ENCODE measurements at regions not wholly inside any gene's neighbourhood (a gene's known extent, or its start where the extent isn't known, plus 50 kb on each side); places are given as distances from the start of the nearest gene placed in this dataset.

GRCh38 chr4:138815811-138816210 lies 199.8 kb upstream of the NOCT start:
- no peak overlapping the region for H2AFZ ChIP-seq (ENCODE audit: control insufficient read depth, low read length)
- FAIRE-seq = no peak

DNA sequence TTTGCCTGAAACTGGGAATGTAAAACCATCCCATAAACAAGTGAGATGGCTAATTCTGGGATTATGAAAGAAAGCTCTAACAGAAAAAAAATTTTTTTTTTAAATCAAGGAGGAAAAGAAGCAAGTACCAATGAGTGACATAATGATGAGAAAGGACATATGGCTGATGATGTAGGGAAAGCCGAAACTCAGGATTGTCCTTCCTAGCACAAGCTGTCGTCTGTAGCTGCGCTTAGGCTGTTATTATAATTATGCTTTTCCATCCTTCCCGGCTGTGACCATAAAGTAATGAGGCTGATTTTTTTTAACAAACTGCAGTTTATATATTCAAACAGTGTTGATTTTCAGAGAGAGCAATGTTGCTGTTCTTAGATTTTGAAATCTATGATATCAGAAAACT lies 209.8 kb upstream of the NOCT start:
- Histone ChIP-seq H3K79me2 (ENCODE audit: control insufficient read depth, insufficient read depth, low read length) (no peaks in the 10 kb centered on the region), H3K27me3 (ENCODE audit: control insufficient read depth, extremely low read depth, insufficient read depth, low read length) (peaks cover 24% of the 10 kb centered on the region), H3K36me3 (ENCODE audit: control insufficient read depth in 2 of 2, extremely low read depth in 1 of 2, insufficient read depth in 2 of 2, low read length in 2 of 2) (no peaks in the 10 kb centered on the region), H3K9me3 (ENCODE audit: control insufficient read depth, low read depth, low read length) (no peaks in the 10 kb centered on the region), H3K9ac (ENCODE audit: control insufficient read depth, extremely low read depth, insufficient read depth, low read length) (no peak overlapping the region), H2AFZ (ENCODE audit: control insufficient read depth, low read length) (no peak overlapping the region), H3K4me2 (ENCODE audit: control insufficient read depth, extremely low read depth, insufficient read depth, low read depth, low read length) (no peak overlapping the region), H3K27ac (ENCODE audit: control insufficient read depth, insufficient read depth, low read length) (no peak overlapping the region), H3K4me3 (ENCODE audit: control insufficient read depth in 2 of 3, extremely low read depth in 1 of 3, insufficient read depth in 2 of 3, low read depth in 1 of 3, low read length in 3 of 3) (no peak overlapping the region), H3K9me1 (ENCODE audit: control insufficient read depth, extremely low read depth, insufficient read depth, low read length) (no peaks in the 10 kb centered on the region), H4K20me1 (ENCODE audit: control insufficient read depth, extremely low read depth, insufficient read depth, low read length) (no peaks in the 10 kb centered on the region), H3K4me1 (ENCODE audit: control insufficient read depth, extremely low read depth, insufficient read depth, low read length) (no peaks in the 10 kb centered on the region)
- TF ChIP-seq, protein P1, sequence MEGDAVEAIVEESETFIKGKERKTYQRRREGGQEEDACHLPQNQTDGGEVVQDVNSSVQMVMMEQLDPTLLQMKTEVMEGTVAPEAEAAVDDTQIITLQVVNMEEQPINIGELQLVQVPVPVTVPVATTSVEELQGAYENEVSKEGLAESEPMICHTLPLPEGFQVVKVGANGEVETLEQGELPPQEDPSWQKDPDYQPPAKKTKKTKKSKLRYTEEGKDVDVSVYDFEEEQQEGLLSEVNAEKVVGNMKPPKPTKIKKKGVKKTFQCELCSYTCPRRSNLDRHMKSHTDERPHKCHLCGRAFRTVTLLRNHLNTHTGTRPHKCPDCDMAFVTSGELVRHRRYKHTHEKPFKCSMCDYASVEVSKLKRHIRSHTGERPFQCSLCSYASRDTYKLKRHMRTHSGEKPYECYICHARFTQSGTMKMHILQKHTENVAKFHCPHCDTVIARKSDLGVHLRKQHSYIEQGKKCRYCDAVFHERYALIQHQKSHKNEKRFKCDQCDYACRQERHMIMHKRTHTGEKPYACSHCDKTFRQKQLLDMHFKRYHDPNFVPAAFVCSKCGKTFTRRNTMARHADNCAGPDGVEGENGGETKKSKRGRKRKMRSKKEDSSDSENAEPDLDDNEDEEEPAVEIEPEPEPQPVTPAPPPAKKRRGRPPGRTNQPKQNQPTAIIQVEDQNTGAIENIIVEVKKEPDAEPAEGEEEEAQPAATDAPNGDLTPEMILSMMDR (optimal IDR thresholded peaks at IDR 0.05 in 1 of 3, IDR thresholded peaks at IDR 0.05 in 1 of 3, conservative IDR thresholded peaks at IDR 0.05 in 1 of 3; ENCODE audit: extremely low read depth in 1 of 3, insufficient read depth in 2 of 3, low read length in 3 of 3) = no peak
- TF ChIP-seq EZH2 (IDR thresholded peaks at IDR 0.05; ENCODE audit: low read length) = no peak
- FAIRE-seq (no peak), DNase-seq (ENCODE audit: low read depth, low spot score) (no peak)
- dilution Hi-C loops (cut with MboI; ENCODE audit: extremely low pct_ligation_motif_present, low sequenced_read_pairs) = no loop called here

More at GRCh38 chr4:138815811-138816210, 199.8 kb upstream of the NOCT start:
- Histone ChIP-seq H3K4me1 (ENCODE audit: control insufficient read depth, extremely low read depth, insufficient read depth, low read length) (no peaks in the 10 kb centered on the region), H3K79me2 (ENCODE audit: control insufficient read depth, insufficient read depth, low read length) (no peaks in the 10 kb centered on the region), H3K36me3 (ENCODE audit: control insufficient read depth in 2 of 2, extremely low read depth in 1 of 2, insufficient read depth in 2 of 2, low read length in 2 of 2) (no peaks in the 10 kb centered on the region), H3K27me3 (ENCODE audit: control insufficient read depth, extremely low read depth, insufficient read depth, low read length) (peaks cover 3% of the 10 kb centered on the region), H3K9ac (ENCODE audit: control insufficient read depth, extremely low read depth, insufficient read depth, low read length) (no peak overlapping the region), H3K27ac (ENCODE audit: control insufficient read depth, insufficient read depth, low read length) (no peak overlapping the region), H3K9me3 (ENCODE audit: control insufficient read depth, low read depth, low read length) (no peaks in the 10 kb centered on the region), H3K4me3 (ENCODE audit: control insufficient read depth in 2 of 3, extremely low read depth in 1 of 3, insufficient read depth in 2 of 3, low read depth in 1 of 3, low read length in 3 of 3) (no peak overlapping the region), H3K9me1 (ENCODE audit: control insufficient read depth, extremely low read depth, insufficient read depth, low read length) (no peaks in the 10 kb centered on the region), H3K4me2 (ENCODE audit: control insufficient read depth, extremely low read depth, insufficient read depth, low read depth, low read length) (no peak overlapping the region), H4K20me1 (ENCODE audit: control insufficient read depth, extremely low read depth, insufficient read depth, low read length) (no peaks in the 10 kb centered on the region)
- TF ChIP-seq, protein P1 (optimal IDR thresholded peaks at IDR 0.05 in 1 of 3, IDR thresholded peaks at IDR 0.05 in 1 of 3, conservative IDR thresholded peaks at IDR 0.05 in 1 of 3; ENCODE audit: extremely low read depth in 1 of 3, insufficient read depth in 2 of 3, low read length in 3 of 3) = no peak
- TF ChIP-seq EZH2 (IDR thresholded peaks at IDR 0.05; ENCODE audit: low read length) = no peak
- no peak for DNase-seq (ENCODE audit: low read depth, low spot score)
- dilution Hi-C loops (cut with MboI; ENCODE audit: extremely low pct_ligation_motif_present, low sequenced_read_pairs) = no loop called here
